ENCODE measurements at regions not wholly inside any gene's neighbourhood (a gene's known extent, or its start where the extent isn't known, plus 50 kb on each side); places are given as distances from the start of the nearest gene placed in this dataset.

- TF ChIP-seq, protein P1, sequence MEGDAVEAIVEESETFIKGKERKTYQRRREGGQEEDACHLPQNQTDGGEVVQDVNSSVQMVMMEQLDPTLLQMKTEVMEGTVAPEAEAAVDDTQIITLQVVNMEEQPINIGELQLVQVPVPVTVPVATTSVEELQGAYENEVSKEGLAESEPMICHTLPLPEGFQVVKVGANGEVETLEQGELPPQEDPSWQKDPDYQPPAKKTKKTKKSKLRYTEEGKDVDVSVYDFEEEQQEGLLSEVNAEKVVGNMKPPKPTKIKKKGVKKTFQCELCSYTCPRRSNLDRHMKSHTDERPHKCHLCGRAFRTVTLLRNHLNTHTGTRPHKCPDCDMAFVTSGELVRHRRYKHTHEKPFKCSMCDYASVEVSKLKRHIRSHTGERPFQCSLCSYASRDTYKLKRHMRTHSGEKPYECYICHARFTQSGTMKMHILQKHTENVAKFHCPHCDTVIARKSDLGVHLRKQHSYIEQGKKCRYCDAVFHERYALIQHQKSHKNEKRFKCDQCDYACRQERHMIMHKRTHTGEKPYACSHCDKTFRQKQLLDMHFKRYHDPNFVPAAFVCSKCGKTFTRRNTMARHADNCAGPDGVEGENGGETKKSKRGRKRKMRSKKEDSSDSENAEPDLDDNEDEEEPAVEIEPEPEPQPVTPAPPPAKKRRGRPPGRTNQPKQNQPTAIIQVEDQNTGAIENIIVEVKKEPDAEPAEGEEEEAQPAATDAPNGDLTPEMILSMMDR (conservative IDR thresholded peaks at IDR 0.05; ENCODE audit: low read length), result no peak
- TF ChIP-seq EZH2phosphoT487 (IDR thresholded peaks at IDR 0.05; ENCODE audit: borderline replicate concordance, low read depth, low read length), result no peak
These were observed 125.4 kb downstream of the TBX19 start for GRCh38 chr1:168405906-168406549.

Data from OCI-LY7 (cell line).